GM23338 (cell line): ENCODE measurements at regions not wholly inside any gene's neighbourhood (a gene's known extent, or its start where the extent isn't known, plus 50 kb on each side); places are given as distances from the start of the nearest gene placed in this dataset.

Experiments
- CTCF ChIP-seq, 2 experiments: fragments of 200-600 bp in 1 of 2; sonication (generic) in 1 of 2; conservative IDR thresholded peaks; 2 replicates each; pipeline versions ENCODE4 v1.5.1 to v1.6.1; 2016 to 2017; ENCODE audit warnings: antibody characterized with exemption in 2 of 2, low read depth in 2 of 2, mild to moderate bottlenecking in 2 of 2, moderate library complexity in 1 of 2
- EZH2 ChIP-seq: fragments of 200-600 bp; sonication (generic); IDR thresholded peaks from one replicate; pipeline ENCODE4 v1.8.0; 2017; ENCODE audit warnings: antibody characterized with exemption, mild to moderate bottlenecking, low read depth; ENCODE audit not compliant: unreplicated experiment
- JUNB ChIP-seq: IDR thresholded peaks from one replicate; pipeline ENCODE4 v1.6.1; 2016; ENCODE audit warnings: antibody characterized with exemption; ENCODE audit not compliant: unreplicated experiment
- POLR2AphosphoS5 ChIP-seq: IDR thresholded peaks from 2 replicates; pipeline ENCODE4 v1.6.1; 2016; ENCODE audit warnings: antibody characterized with exemption, low read depth
- REST ChIP-seq: IDR thresholded peaks from one replicate; pipeline ENCODE4 v1.6.1; 2018; ENCODE audit warnings: antibody characterized with exemption; ENCODE audit not compliant: unreplicated experiment

GRCh38 chr2:8612734-8613179 is 69.1 kb upstream of the ID2 start:
- TF ChIP-seq CTCF (conservative IDR thresholded peaks at IDR 0.05; ENCODE audit: low read depth in 2 of 2): no peak
- no peak for TF ChIP-seq REST
- TF ChIP-seq EZH2: no peak
- no peak for TF ChIP-seq POLR2AphosphoS5
- no peak for TF ChIP-seq JUNB
